Spleen (tissue), 11 donors: ENCODE measurements at regions not wholly inside any gene's neighbourhood (a gene's known extent, or its start where the extent isn't known, plus 50 kb on each side); places are given as distances from the start of the nearest gene placed in this dataset.

Experiments used
- DNase-seq: peaks from one replicate; pipeline ENCODE4 v3.0.0-alpha.2; 2020
- H3K27ac ChIP-seq, 8 donors: fragments of 200-600 bp; sonication (generic) in 7 of 8; 1 replicate in 4 of 8; 2 replicates in 4 of 8; pipeline versions ENCODE4 v1.5.0 to v1.8.0; 2016 to 2021; ENCODE audit warnings: inconsistent platforms in 4 of 8, mild to moderate bottlenecking in 4 of 8, moderate library complexity in 1 of 8
- H3K27me3 ChIP-seq, 7 donors: fragments of 200-600 bp; sonication (generic) in 6 of 7; replicated peaks in 1 of 7; 1 replicate in 4 of 7; 2 replicates in 3 of 7; pipeline versions ENCODE4 v1.5.0 to v1.8.0; 2016 to 2021; ENCODE audit warnings: inconsistent platforms in 3 of 7, mild to moderate bottlenecking in 1 of 7
- H3K36me3 ChIP-seq, 6 donors: fragments of 200-600 bp; sonication (generic) in 5 of 6; 1 replicate in 4 of 6; 2 replicates in 2 of 6; pipeline versions ENCODE4 v1.5.0 to v1.8.0; 2016 to 2021; ENCODE audit warnings: inconsistent platforms in 2 of 6
- H3K4me1 ChIP-seq, 6 donors: fragments of 200-600 bp; sonication (generic) in 5 of 6; 1 replicate in 3 of 6; 2 replicates in 3 of 6; pipeline versions ENCODE4 v1.5.0 to v1.8.0; 2016 to 2021; ENCODE audit warnings: inconsistent platforms in 3 of 6
- H3K4me3 ChIP-seq, 8 donors: fragments of 200-600 bp; sonication (generic) in 7 of 8; 1 replicate in 4 of 8; 2 replicates in 4 of 8; pipeline versions ENCODE4 v1.5.0 to v1.8.0; 2016 to 2021; ENCODE audit warnings: inconsistent platforms in 4 of 8, mild to moderate bottlenecking in 4 of 8, moderate library complexity in 2 of 8
- H3K9me3 ChIP-seq, 8 donors: fragments of 200-600 bp; sonication (generic) in 7 of 8; 1 replicate in 4 of 8; 2 replicates in 4 of 8; pipeline versions ENCODE4 v1.5.0 to v1.8.0; 2016 to 2021; ENCODE audit warnings: inconsistent platforms in 4 of 8
- CTCF ChIP-seq, 11 experiments: fragments of 200-600 bp in 7 of 11; fragments of 450-650 bp in 4 of 11; sonication (generic) in 4 of 11; IDR thresholded peaks in 8 of 11; conservative IDR thresholded peaks in 3 of 11; 1 replicate in 7 of 11; 2 replicates in 4 of 11; pipeline versions ENCODE4 v1.4.0 to v1.8.0; 2016 to 2021; ENCODE audit warnings: antibody characterized with exemption in 11 of 11, inconsistent platforms in 4 of 11, mild to moderate bottlenecking in 1 of 11
- POLR2A ChIP-seq, 3 donors: fragments of 450-650 bp; IDR thresholded peaks; one replicate each; pipeline ENCODE4 v1.5.1; 2017; ENCODE audit warnings: antibody characterized with exemption in 3 of 3, mild to moderate bottlenecking in 1 of 3
- POLR2AphosphoS5 ChIP-seq, 3 donors: sonication (generic); formaldehyde crosslinking; IDR thresholded peaks; one replicate each; pipeline ENCODE4 v1.5.1; 2017; ENCODE audit warnings: antibody characterized with exemption in 3 of 3
- WGBS, 5 donors: extraction: QIAGEN DNeasy Blood & Tissue Kit in 3 of 5; methylation state at CpG; one replicate each; pipeline versions ENCODE4 v1.1.5 to v1.1.7; 2013 to 2018; 5-methylcytosine and 5-hydroxymethylcytosine counted together
- intact Hi-C: fragments of 100-400 bp; cut with DNase I; formaldehyde crosslinking; loops from one replicate; pipeline ENCODE4 v1.15.0; 2023; ENCODE audit warnings: low total_unique reads
- donor health status: healthy with polysubstance abuse.
- donor health status: DM: no; HTN: no; CAD: no; lungs with moderate emphysema.
- donor health status: DM: no; HTN: no; CAD: no.
- donor health status: Bipolar disorder and iron deficiency.
- donor health status: healthy.
- donor health status: DM: no; HTN: no; CAD: no.
- donor health status: DM: yes; HTN: yes; CAD: no.

- no peak for DNase-seq
- WGBS, 5 donors = 29 to 39% (median 31%) methylated on average over 6 of the region's 6 CpGs
- intact Hi-C loops = no loop called here
These were observed 423.3 kb downstream of the LPIN1 start for GRCh38 chr2:12169721-12170120.

GRCh38 chr2:12170121-12170520 lies 423.7 kb downstream of the LPIN1 start:
- H3K27ac ChIP-seq = peak overlapping the region in 6 of 8 donors; percentile 22 to 60 (median 41)
- DNase-seq = no peak
- H3K9me3 ChIP-seq = no peaks in the 10 kb centered on the region
- intact Hi-C loops = no loop called here
- TF ChIP-seq CTCF (IDR thresholded peaks at IDR 0.05 in 8 of 11, conservative IDR thresholded peaks at IDR 0.05 in 3 of 11) = no peak
- no peak for TF ChIP-seq POLR2A (IDR thresholded peaks at IDR 0.05)
- TF ChIP-seq POLR2AphosphoS5 (IDR thresholded peaks at IDR 0.05) = no peak
- WGBS, 5 donors = 34 to 81% (median 59%) methylated on average over 5 of the region's 5 CpGs
- peaks cover 8 to 25% (median 22%) of the 10 kb centered on the region in 6 donors for H3K4me1 ChIP-seq
- no peaks in the 10 kb centered on the region for H3K36me3 ChIP-seq
- no peak overlapping the region for H3K4me3 ChIP-seq
- H3K27me3 ChIP-seq = no peaks in the 10 kb centered on the region

More at GRCh38 chr2:12169721-12170120, 423.3 kb downstream of the LPIN1 start:
- Histone ChIP-seq H3K9me3 (no peaks in the 10 kb centered on the region), H3K27ac (peak overlapping the region in 7 of 8 donors; percentile 22 to 62 (median 43)), H3K4me1 (peaks cover 8 to 25% (median 22%) of the 10 kb centered on the region in 6 donors), H3K36me3 (no peaks in the 10 kb centered on the region), H3K4me3 (no peak overlapping the region), H3K27me3 (no peaks in the 10 kb centered on the region)
- TF ChIP-seq CTCF (IDR thresholded peaks at IDR 0.05 in 8 of 11, conservative IDR thresholded peaks at IDR 0.05 in 3 of 11) (no peak), POLR2AphosphoS5 (IDR thresholded peaks at IDR 0.05) (no peak), POLR2A (IDR thresholded peaks at IDR 0.05) (no peak)

DNA sequence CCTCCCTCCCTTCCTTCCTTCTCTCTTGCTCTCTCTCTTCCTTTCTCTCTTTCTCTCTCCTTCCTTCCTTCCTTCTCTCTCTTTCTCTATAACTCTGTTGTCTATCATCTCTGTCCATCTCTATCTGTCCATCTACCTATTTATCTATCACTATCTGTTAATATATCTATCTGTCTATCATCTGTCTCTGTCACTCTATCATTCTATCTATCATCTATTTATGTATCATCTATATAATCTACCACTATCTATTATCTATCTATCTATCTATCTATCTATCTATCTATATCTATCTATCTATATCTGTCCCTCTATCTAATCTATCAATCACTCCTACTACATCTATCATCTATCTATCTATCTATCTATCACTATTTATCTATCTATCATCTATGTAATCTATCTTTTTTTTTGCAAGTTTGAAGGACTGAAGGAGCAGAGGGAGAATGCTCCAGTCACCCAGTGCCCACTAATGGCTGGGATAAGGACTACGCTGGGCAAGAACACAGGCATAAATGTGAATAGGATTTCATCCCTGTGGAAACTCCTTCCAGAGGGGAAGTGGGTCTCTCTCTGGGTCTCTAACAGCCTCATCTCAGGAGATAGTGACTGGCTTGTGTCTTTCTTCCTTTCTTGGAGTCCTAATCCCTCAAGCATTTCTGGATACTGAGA lies 427.0 kb downstream of the LPIN1 start:
- 75 to 100% (median 97%) methylated on average over 1 of the region's 1 CpG for WGBS, 5 donors
- peaks cover 19 to 44% (median 37%) of the 10 kb centered on the region in 6 donors for H3K4me1 ChIP-seq

More for the DNA sequence above, 427.0 kb downstream of the LPIN1 start:
- Histone ChIP-seq H3K9me3 (no peaks in the 10 kb centered on the region), H3K27me3 (no peaks in the 10 kb centered on the region), H3K4me3 (no peak overlapping the region), H3K36me3 (no peaks in the 10 kb centered on the region), H3K27ac (no peak overlapping the region)
- TF ChIP-seq POLR2A (IDR thresholded peaks at IDR 0.05) (no peak), CTCF (IDR thresholded peaks at IDR 0.05 in 8 of 11, conservative IDR thresholded peaks at IDR 0.05 in 3 of 11) (no peak), POLR2AphosphoS5 (IDR thresholded peaks at IDR 0.05) (no peak)
- DNase-seq = no peak
- intact Hi-C loops = no loop called here
